ENCODE measurements at regions not wholly inside any gene's neighbourhood (a gene's known extent, or its start where the extent isn't known, plus 50 kb on each side); places are given as distances from the start of the nearest gene placed in this dataset.
"Not testable (repeated sequence)": the region's sequence is repeated elsewhere in the genome, so short reads cannot be mapped to it uniquely, and the experiment has no call there.

GRCh38 chr19:56981440-56981839 lies 138.3 kb upstream of the USP29 start:
- not testable (repeated sequence) for DNase-seq

GRCh38 chr19:56983171-56983570 lies 136.6 kb upstream of the USP29 start:
- DNase-seq = no peak

GRCh38 chr19:56983804-56984203 lies 136.0 kb upstream of the USP29 start:
- DNase-seq = no peak

- no peak for DNase-seq
Observed at GRCh38 chr19:56986386-56986785, 133.4 kb upstream of the USP29 start.

- DNase-seq = no peak
Observed at GRCh38 chr19:56987184-56987583, 132.6 kb upstream of the USP29 start.

GRCh38 chr19:56988299-56988698 lies 131.5 kb upstream of the USP29 start:
- no peak for DNase-seq

GRCh38 chr19:56991912-56992311 lies 127.9 kb upstream of the USP29 start:
- DNase-seq = no peak

GRCh38 chr19:56993851-56994250 lies 125.9 kb upstream of the USP29 start:
- no peak for DNase-seq

GRCh38 chr19:56994251-56995017 lies 125.4 kb upstream of the USP29 start:
- no peak for DNase-seq

GRCh38 chr19:56995303-56995702 lies 124.5 kb upstream of the USP29 start:
- no peak for DNase-seq

GRCh38 chr19:57002195-57002601 lies 117.6 kb upstream of the USP29 start:
- DNase-seq = no peak

GRCh38 chr19:57002710-57003109 lies 117.1 kb upstream of the USP29 start:
- no peak for DNase-seq

GRCh38 chr19:57004418-57004817 lies 115.4 kb upstream of the USP29 start:
- DNase-seq = no peak

GRCh38 chr19:57008432-57008831 lies 111.4 kb upstream of the USP29 start:
- DNase-seq = no peak

- DNase-seq = no peak
Observed at GRCh38 chr19:57010541-57010940, 109.2 kb upstream of the USP29 start.

- no peak for DNase-seq
Observed at GRCh38 chr19:57016076-57016475, 103.7 kb upstream of the USP29 start.

GRCh38 chr19:57016491-57016890 lies 103.3 kb upstream of the USP29 start:
- DNase-seq = no peak

GRCh38 chr19:57025491-57025890 lies 94.3 kb upstream of the USP29 start:
- DNase-seq = no peak

- no peak for DNase-seq
Observed at GRCh38 chr19:57026476-57026875, 93.3 kb upstream of the USP29 start.

GRCh38 chr19:57027360-57027759 lies 92.4 kb upstream of the USP29 start:
- no peak for DNase-seq

GRCh38 chr19:57028804-57029525 lies 90.8 kb upstream of the USP29 start:
- no peak for DNase-seq

GRCh38 chr19:57031106-57031505 lies 88.7 kb upstream of the USP29 start:
- DNase-seq = no peak

- no peak for DNase-seq
Observed at GRCh38 chr19:57033576-57033975, 86.2 kb upstream of the USP29 start.

- DNase-seq = no peak
Observed at GRCh38 chr19:57034544-57034943, 85.2 kb upstream of the USP29 start.

GRCh38 chr19:57035740-57036139 lies 84.0 kb upstream of the USP29 start:
- not testable (repeated sequence) for DNase-seq
